HepG2 (cell line): ENCODE measurements at regions not wholly inside any gene's neighbourhood (a gene's known extent, or its start where the extent isn't known, plus 50 kb on each side); places are given as distances from the start of the nearest gene placed in this dataset.

Experiments
- ATAC-seq: fragments of 200-7000 bp; cut with Tn5 transposase; 3 replicates; pipeline ENCODE4 v1.9.1; 2020; ENCODE audit warnings: mild to moderate bottlenecking, moderate library complexity
- BruUV-seq: library from RNA; stranded (reverse); fragments of 400-500 nt; replicated peaks from 2 replicates; lab custom pipeline; 2021; lab: Mats Ljungman, UMichigan
- CTCF ChIA-PET: fragments of 300-600 bp; formaldehyde crosslinking; extraction: SDS; loops from one replicate; lab custom pipeline; 2021; ENCODE audit warnings: low total read pairs, inconsistent platforms, low intra/inter-chr PET ratio; lab: Yijun Ruan, JAX
- POLR2A ChIA-PET: fragments of 350-600 bp; sonication (Branson Sonifier 250); formaldehyde crosslinking; loops from one replicate; lab custom pipeline; 2020; ENCODE audit warnings: antibody characterized with exemption, inconsistent platforms; lab: Yijun Ruan, JAX
- DNase-seq: peaks from one replicate; pipeline ENCODE4 v3.0.0-alpha.2; 2015; ENCODE audit warnings: low spot score
- FAIRE-seq: peaks from 3 replicates; lab custom pipeline; 2011; peaks lifted over from hg19 to GRCh38; lab: Jason Lieb, UNC
- H2AFZ ChIP-seq: one replicate; pipeline ENCODE4 v1.6.1; 2011; ENCODE audit warnings: low read length, inconsistent platforms
- H3K27ac ChIP-seq: fragments of 300-600 bp; 3 replicates; pipeline ENCODE4 v1.8.0; 2011; ENCODE audit warnings: mixed run types, mild to moderate bottlenecking, mixed read lengths, low read length, inconsistent platforms; ENCODE audit not compliant: insufficient read depth; ENCODE audit errors: extremely low read length
- H3K27me3 ChIP-seq, 2 experiments: fragments of 200-600 bp in 1 of 2; 2 replicates in 1 of 2; 3 replicates in 1 of 2; pipeline versions ENCODE4 v1.6.0 to v1.8.0; 2011; ENCODE audit warnings: low read length in 2 of 2, mild to moderate bottlenecking in 2 of 2, moderate library complexity in 2 of 2, inconsistent platforms in 1 of 2; ENCODE audit not compliant: insufficient read depth in 2 of 2, control insufficient read depth in 1 of 2
- H3K36me3 ChIP-seq, 2 experiments: fragments of 200-600 bp in 1 of 2; replicated peaks in 1 of 2; 2 replicates in 1 of 2; 3 replicates in 1 of 2; pipeline versions ENCODE4 v1.5.1 to v1.8.0; 2011; ENCODE audit warnings: low read length in 2 of 2, inconsistent platforms in 1 of 2; ENCODE audit not compliant: insufficient read depth in 2 of 2, control insufficient read depth in 1 of 2
- H3K4me1 ChIP-seq: 2 replicates; pipeline ENCODE4 v1.5.1; 2012; ENCODE audit warnings: low read length, inconsistent platforms; ENCODE audit not compliant: insufficient read depth
- H3K4me2 ChIP-seq: 2 replicates; pipeline ENCODE4 v1.6.0; 2011; ENCODE audit warnings: low read depth, low read length, inconsistent platforms
- H3K4me3 ChIP-seq, 3 experiments: fragments of 200-600 bp in 1 of 3; sonication (generic), shearing (Covaris generic) in 1 of 3; replicated peaks in 1 of 3; 2 replicates each; pipeline ENCODE4 v1.5.1; 2011 to 2016; ENCODE audit warnings: low read length in 3 of 3, inconsistent platforms in 2 of 3, low read depth in 2 of 3, mild to moderate bottlenecking in 2 of 3, control low read depth in 1 of 3, mixed read lengths in 1 of 3; ENCODE audit not compliant: insufficient read depth in 1 of 3
- H3K79me2 ChIP-seq: one replicate; pipeline ENCODE4 v1.6.1; 2011; ENCODE audit warnings: low read length, inconsistent platforms; ENCODE audit not compliant: insufficient read depth
- H3K9ac ChIP-seq: 2 replicates; pipeline ENCODE4 v1.6.0; 2011; ENCODE audit warnings: mild to moderate bottlenecking, low read depth, low read length, inconsistent platforms; ENCODE audit not compliant: insufficient read depth
- H3K9me3 ChIP-seq: 2 replicates; pipeline ENCODE4 v1.5.1; 2012; ENCODE audit warnings: mild to moderate bottlenecking, low read length
- H4K20me1 ChIP-seq: 2 replicates; pipeline ENCODE4 v1.6.0; 2011; ENCODE audit warnings: inconsistent platforms, mild to moderate bottlenecking, low read length, moderate library complexity; ENCODE audit not compliant: insufficient read depth
- AGO2 ChIP-seq: fragments of 200-400 bp; formaldehyde crosslinking; optimal IDR thresholded peaks from 2 replicates; pipeline ENCODE3; 2017; ENCODE audit warnings: mild to moderate bottlenecking, low read depth, low read length, moderate library complexity
- THAP11 ChIP-seq: IDR thresholded peaks from 2 replicates; pipeline ENCODE4 v1.6.1; 2016; ENCODE audit warnings: missing biosample characterization, missing genetic modification reagents
- ZNF260 ChIP-seq: sonication (generic); formaldehyde crosslinking; IDR thresholded peaks from 2 replicates; pipeline ENCODE4 v1.4.0; 2020; ENCODE audit warnings: missing genetic modification reagents, low read depth, mild to moderate bottlenecking, borderline replicate concordance
- WGBS: methylation state at CpG from one replicate; pipeline ENCODE4 v1.1.6; 2017; ENCODE audit warnings: low lambda C conversion rate; 5-methylcytosine and 5-hydroxymethylcytosine counted together
- in situ Hi-C: cut with HindIII; loops from 2 replicates; pipeline ENCODE4 v1.10.0; 2017; ENCODE audit warnings: low pct_unique_long_range_greater_than_20kb; ENCODE audit not compliant: extremely low pct_ligation_motif_present
- intact Hi-C: fragments of 100-400 bp; cut with micrococcal nuclease; formaldehyde crosslinking; loops from one replicate; pipeline ENCODE4 v1.10.0; 2022; ENCODE audit not compliant: unreplicated experiment
- TF ChIP-seq, protein P1 (sequence below): sonication (generic); formaldehyde crosslinking; IDR thresholded peaks from 2 replicates; pipeline ENCODE4 v1.4.0; 2020; ENCODE audit warnings: mild to moderate bottlenecking, low read depth, missing genetic modification reagents

DNA sequence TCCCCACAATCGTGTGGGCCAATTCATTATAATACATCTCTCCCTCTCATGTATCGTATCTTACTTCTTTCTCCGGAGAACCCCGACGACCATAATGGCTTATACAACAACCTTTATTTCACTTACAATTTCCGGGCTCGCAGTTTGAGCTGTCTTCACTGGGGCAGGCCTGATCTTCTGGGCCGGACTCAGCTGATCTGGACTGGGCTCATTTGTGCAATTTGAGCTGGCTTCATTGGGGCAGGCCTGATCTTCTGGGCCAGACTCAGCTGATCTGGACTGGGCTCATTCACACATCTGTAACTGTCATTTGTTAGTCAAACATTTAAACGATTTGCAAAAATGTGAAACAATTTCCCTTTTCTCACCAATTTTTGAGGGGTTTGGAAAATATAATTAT is 171.5 kb upstream of the FRG1 start:
- no peak overlapping the region for H2AFZ ChIP-seq
- no peak overlapping the region for H3K4me2 ChIP-seq
- no peak overlapping the region for H3K9ac ChIP-seq
- no peaks in the 10 kb centered on the region for H3K9me3 ChIP-seq
- no peak for ATAC-seq
- no peak for DNase-seq
- FAIRE-seq: no peak
- POLR2A ChIA-PET: no interaction called here
- no peak for TF ChIP-seq AGO2
- no peak for TF ChIP-seq ZNF260 (CRISPR knock-in tag)
- intact Hi-C loops: no loop called here
- H3K36me3 ChIP-seq: no peaks in the 10 kb centered on the region
- CTCF ChIA-PET: no interaction called here
- 21% methylated on average over 9 of the region's 9 CpGs for WGBS
- no peak overlapping the region for H3K4me3 ChIP-seq
- no TSS peak for BruUV-seq
- H3K27me3 ChIP-seq: 0 out of 5 replicates have a peak, but pooled peaks cover 0 to 7% of the 10 kb centered on the region in 2 experiments
- H4K20me1 ChIP-seq: no peaks in the 10 kb centered on the region
- no peaks in the 10 kb centered on the region for H3K79me2 ChIP-seq
- in situ Hi-C loops: no loop called here
- no peak overlapping the region for H3K27ac ChIP-seq
- H3K4me1 ChIP-seq: no peaks in the 10 kb centered on the region

DNA sequence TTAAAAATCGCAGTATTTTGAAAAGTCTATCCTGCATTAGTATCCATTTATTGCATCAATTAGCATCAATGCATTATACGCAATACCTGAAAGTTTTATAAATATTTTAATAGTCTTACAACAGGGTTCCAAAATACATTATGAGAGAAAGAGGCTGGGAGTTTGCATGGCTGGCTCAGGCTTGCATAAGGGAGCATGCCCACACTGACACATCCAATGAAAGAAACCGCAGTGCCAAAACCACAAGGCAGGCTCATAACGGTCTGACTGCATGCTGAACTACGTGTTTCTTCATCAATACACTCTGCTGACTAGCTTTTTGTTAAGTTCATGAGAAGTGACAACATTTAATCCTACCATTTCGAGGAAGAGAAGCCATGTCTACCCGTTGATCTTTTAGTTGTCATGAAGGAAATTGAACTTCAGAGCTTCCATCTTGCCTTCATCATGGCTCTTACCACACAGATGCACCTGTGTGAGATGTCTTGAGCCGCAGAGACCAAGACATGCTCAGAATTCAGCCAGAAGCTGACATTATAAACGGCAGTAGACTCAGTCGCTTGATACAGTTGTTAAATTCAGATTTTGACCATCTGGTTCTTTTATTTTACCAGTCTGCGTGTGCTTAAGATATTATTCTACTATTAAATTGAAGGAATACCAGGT is 168.8 kb upstream of the FRG1 start:
- no peak overlapping the region for H3K4me2 ChIP-seq
- H3K9me3 ChIP-seq: no peaks in the 10 kb centered on the region
- H2AFZ ChIP-seq: no peak overlapping the region
- no peak overlapping the region for H3K4me3 ChIP-seq
- 17% methylated on average over 10 of the region's 11 CpGs for WGBS
- no TSS peak for BruUV-seq
- ChIA-PET POLR2A (no interaction called here), CTCF (no interaction called here)
- H3K27ac ChIP-seq: no peak overlapping the region
- H3K36me3 ChIP-seq: no peaks in the 10 kb centered on the region
- no peak for ATAC-seq
- no peak for DNase-seq
- FAIRE-seq: no peak
- no peak overlapping the region for H3K9ac ChIP-seq
- in situ Hi-C loops: no loop called here
- TF ChIP-seq, protein P1, sequence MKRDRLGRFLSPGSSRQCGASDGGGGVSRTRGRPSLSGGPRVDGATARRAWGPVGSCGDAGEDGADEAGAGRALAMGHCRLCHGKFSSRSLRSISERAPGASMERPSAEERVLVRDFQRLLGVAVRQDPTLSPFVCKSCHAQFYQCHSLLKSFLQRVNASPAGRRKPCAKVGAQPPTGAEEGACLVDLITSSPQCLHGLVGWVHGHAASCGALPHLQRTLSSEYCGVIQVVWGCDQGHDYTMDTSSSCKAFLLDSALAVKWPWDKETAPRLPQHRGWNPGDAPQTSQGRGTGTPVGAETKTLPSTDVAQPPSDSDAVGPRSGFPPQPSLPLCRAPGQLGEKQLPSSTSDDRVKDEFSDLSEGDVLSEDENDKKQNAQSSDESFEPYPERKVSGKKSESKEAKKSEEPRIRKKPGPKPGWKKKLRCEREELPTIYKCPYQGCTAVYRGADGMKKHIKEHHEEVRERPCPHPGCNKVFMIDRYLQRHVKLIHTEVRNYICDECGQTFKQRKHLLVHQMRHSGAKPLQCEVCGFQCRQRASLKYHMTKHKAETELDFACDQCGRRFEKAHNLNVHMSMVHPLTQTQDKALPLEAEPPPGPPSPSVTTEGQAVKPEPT (CRISPR knock-in tag): no peak
- TF ChIP-seq THAP11 (CRISPR knock-in tag): no peak
- TF ChIP-seq, all 625 proteins: peak for 0
- Histone ChIP-seq H3K4me1 (no peaks in the 10 kb centered on the region), H3K79me2 (no peaks in the 10 kb centered on the region), H4K20me1 (no peaks in the 10 kb centered on the region), H3K27me3 (0 out of 5 replicates have a peak, but pooled peaks cover 0 to 5% of the 10 kb centered on the region in 2 experiments)
- intact Hi-C loops: no loop called here
